Liver (tissue), 8 donors: ENCODE measurements at regions not wholly inside any gene's neighbourhood (a gene's known extent, or its start where the extent isn't known, plus 50 kb on each side); places are given as distances from the start of the nearest gene placed in this dataset.

Experiments used
- DNase-seq: peaks from one replicate; pipeline ENCODE4 v3.0.0-alpha.2; 2017; ENCODE audit warnings: low spot score
- H3K27ac ChIP-seq, 2 donors: one replicate each; pipeline ENCODE4 v1.7.0; 2013; ENCODE audit warnings: inconsistent platforms in 2 of 2, low read length in 2 of 2, control low read depth in 1 of 2, low read depth in 1 of 2, mild to moderate bottlenecking in 1 of 2
- H3K27me3 ChIP-seq, 4 donors: one replicate each; pipeline versions ENCODE4 v1.6.1 to v1.7.0; 2013; ENCODE audit warnings: low read length in 3 of 4, inconsistent platforms in 1 of 4, mild to moderate bottlenecking in 1 of 4, moderate library complexity in 1 of 4; ENCODE audit not compliant: control insufficient read depth in 4 of 4, insufficient read depth in 4 of 4
- H3K36me3 ChIP-seq, 4 donors: one replicate each; pipeline versions ENCODE4 v1.6.1 to v1.7.0; 2013; ENCODE audit warnings: low read length in 3 of 4, mild to moderate bottlenecking in 3 of 4, low read depth in 1 of 4, moderate library complexity in 1 of 4; ENCODE audit not compliant: control insufficient read depth in 4 of 4, insufficient read depth in 3 of 4
- H3K4me1 ChIP-seq, 4 donors: one replicate each; pipeline versions ENCODE4 v1.6.1 to v1.7.0; 2013; ENCODE audit warnings: low read length in 3 of 4, mild to moderate bottlenecking in 3 of 4, moderate library complexity in 1 of 4; ENCODE audit not compliant: control insufficient read depth in 4 of 4, insufficient read depth in 4 of 4
- H3K4me3 ChIP-seq, 3 donors: one replicate each; pipeline versions ENCODE4 v1.6.1 to v1.7.0; 2013; ENCODE audit warnings: low read length in 3 of 3, control low read depth in 1 of 3, low read depth in 1 of 3, mild to moderate bottlenecking in 1 of 3
- H3K9ac ChIP-seq, 2 donors: one replicate each; pipeline ENCODE4 v1.7.0; 2013; ENCODE audit warnings: low read length in 2 of 2, mild to moderate bottlenecking in 2 of 2, moderate library complexity in 2 of 2, control low read depth in 1 of 2, low read depth in 1 of 2
- H3K9me3 ChIP-seq, 4 donors: one replicate each; pipeline versions ENCODE4 v1.6.1 to v1.7.0; 2013; ENCODE audit warnings: low read length in 3 of 4; ENCODE audit not compliant: control insufficient read depth in 4 of 4
- EGR1 ChIP-seq, 2 donors: IDR thresholded peaks; 2 replicates each; pipeline ENCODE4 v1.6.1; 2016 to 2018; ENCODE audit warnings: antibody characterized with exemption in 2 of 2, low read depth in 2 of 2
- FOXA1 ChIP-seq: IDR thresholded peaks from 2 replicates; pipeline ENCODE4 v1.6.1; 2016; ENCODE audit warnings: antibody characterized with exemption
- FOXA2 ChIP-seq: IDR thresholded peaks from 2 replicates; pipeline ENCODE4 v1.6.1; 2016; ENCODE audit warnings: antibody characterized with exemption
- GABPA ChIP-seq, 2 donors: IDR thresholded peaks in 1 of 2; conservative IDR thresholded peaks in 1 of 2; 2 replicates each; pipeline ENCODE4 v1.6.1; 2016; ENCODE audit warnings: antibody characterized with exemption in 2 of 2, mild to moderate bottlenecking in 1 of 2, moderate library complexity in 1 of 2
- HNF4A ChIP-seq, 2 donors: conservative IDR thresholded peaks; 2 replicates each; pipeline ENCODE4 v1.6.1; 2016; ENCODE audit warnings: antibody characterized with exemption in 2 of 2, mild to moderate bottlenecking in 2 of 2
- HNF4G ChIP-seq: IDR thresholded peaks from 2 replicates; pipeline ENCODE4 v1.6.1; 2016; ENCODE audit warnings: antibody characterized with exemption
- JUND ChIP-seq, 2 donors: IDR thresholded peaks; 2 replicates each; pipeline ENCODE4 v1.6.1; 2016; ENCODE audit warnings: antibody characterized with exemption in 2 of 2
- NR2F2 ChIP-seq: IDR thresholded peaks from 2 replicates; pipeline ENCODE4 v1.6.1; 2016; ENCODE audit warnings: antibody characterized with exemption
- RAD21 ChIP-seq, 2 donors: IDR thresholded peaks; 2 replicates each; pipeline ENCODE4 v1.6.1; 2016; ENCODE audit warnings: antibody characterized with exemption in 2 of 2, mild to moderate bottlenecking in 2 of 2
- RXRA ChIP-seq, 2 donors: IDR thresholded peaks; 2 replicates each; pipeline ENCODE4 v1.6.1; 2017 to 2018; ENCODE audit warnings: antibody characterized with exemption in 2 of 2, mild to moderate bottlenecking in 1 of 2
- SP1 ChIP-seq: IDR thresholded peaks from 2 replicates; pipeline ENCODE4 v1.6.1; 2018; ENCODE audit warnings: antibody characterized with exemption, mild to moderate bottlenecking
- TAF1 ChIP-seq: conservative IDR thresholded peaks from 2 replicates; pipeline ENCODE4 v1.6.1; 2016; ENCODE audit warnings: antibody characterized with exemption, mild to moderate bottlenecking
- YY1 ChIP-seq: IDR thresholded peaks from 2 replicates; pipeline ENCODE4 v1.6.1; 2016; ENCODE audit warnings: antibody characterized with exemption, mild to moderate bottlenecking
- WGBS: extraction: QIAGEN DNeasy Blood & Tissue Kit; methylation state at CpG from one replicate; pipeline ENCODE4 v1.1.7; 2013; 5-methylcytosine and 5-hydroxymethylcytosine counted together
- TF ChIP-seq, protein P1 (sequence below): IDR thresholded peaks from 2 replicates; pipeline ENCODE4 v1.6.1; 2016; ENCODE audit warnings: antibody characterized with exemption
- TF ChIP-seq, protein P2 (sequence below): fragments of 150-350 bp; IDR thresholded peaks from 2 replicates; pipeline ENCODE4 v1.5.1; 2017; ENCODE audit warnings: improper control_type of control experiment, low read depth, low read length; ENCODE audit not compliant: missing input control
- donor health status: healthy.
- donor health status: healthy.
- donor health status: healthy.
- donor health status: healthy.
- donor health status: healthy.

DNA sequence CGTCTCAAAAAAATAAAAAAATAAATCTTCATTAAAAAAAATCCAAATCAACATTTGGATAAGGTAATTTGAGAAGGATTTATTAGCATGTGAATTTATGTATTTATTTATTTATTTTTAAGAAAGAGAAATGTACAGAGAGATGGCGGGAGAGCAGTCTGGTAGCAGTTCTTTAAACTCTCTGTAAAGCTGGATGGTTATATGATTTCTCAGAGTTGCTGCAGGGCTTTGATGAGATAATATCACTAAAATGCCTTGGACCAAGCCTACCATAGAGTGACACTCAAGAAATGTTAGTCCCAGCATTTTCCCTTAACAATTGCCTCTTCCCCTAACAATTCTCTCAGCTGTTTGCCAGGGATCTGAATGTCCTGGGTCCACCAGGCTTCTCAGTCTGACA lies 103.4 kb upstream of the LNX1 start:
- Histone ChIP-seq H3K4me3 (no peak overlapping the region), H3K36me3 (no peaks in the 10 kb centered on the region), H3K9me3 (no peaks in the 10 kb centered on the region), H3K27ac (no peak overlapping the region), H3K27me3 (no peaks in the 10 kb centered on the region), H3K9ac (no peak overlapping the region), H3K4me1 (peaks cover 1 to 10% (median 7%) of the 10 kb centered on the region in 4 donors)
- WGBS = 98% methylated on average over 2 of the region's 2 CpGs
- TF ChIP-seq FOXA2 (no peak), HNF4G (no peak)
- no peak for DNase-seq

DNA sequence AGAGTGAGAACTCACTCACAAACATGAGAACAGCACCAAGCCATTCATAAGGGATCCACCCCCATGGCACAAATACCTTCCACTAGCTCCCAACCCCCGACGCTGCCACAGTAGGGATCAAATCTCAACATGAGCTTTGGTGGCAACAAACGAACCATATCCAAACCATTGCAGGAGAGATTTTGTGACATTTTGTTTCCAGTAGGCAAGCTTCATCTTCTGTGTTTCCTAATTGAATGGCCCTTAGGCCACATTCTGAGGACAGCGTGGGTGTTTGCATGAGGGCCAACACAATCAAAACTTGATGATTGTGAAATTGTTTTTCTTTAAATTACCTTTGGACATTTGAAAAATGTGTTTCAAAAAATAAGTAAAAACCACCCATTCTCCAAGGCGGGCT lies 102.6 kb upstream of the LNX1 start:
- no peak overlapping the region for H3K4me3 ChIP-seq
- no peaks in the 10 kb centered on the region for H3K36me3 ChIP-seq
- peak overlapping the region; percentile 13 to 21 for H3K27ac ChIP-seq
- H3K27me3 ChIP-seq = no peaks in the 10 kb centered on the region
- 65% methylated on average over 5 of the region's 5 CpGs for WGBS
- no peak for DNase-seq
- no peaks in the 10 kb centered on the region for H3K9me3 ChIP-seq
- TF ChIP-seq, protein P1, sequence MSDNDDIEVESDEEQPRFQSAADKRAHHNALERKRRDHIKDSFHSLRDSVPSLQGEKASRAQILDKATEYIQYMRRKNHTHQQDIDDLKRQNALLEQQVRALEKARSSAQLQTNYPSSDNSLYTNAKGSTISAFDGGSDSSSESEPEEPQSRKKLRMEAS = peak; percentile 69
- TF ChIP-seq HNF4A (conservative IDR thresholded peaks at IDR 0.05) (peak; percentile 20 to 66), EGR1 (IDR thresholded peaks at IDR 0.05; ENCODE audit: low read depth in 2 of 2) (peak; percentile 78 to 95), TAF1 (no peak), RXRA (IDR thresholded peaks at IDR 0.05) (peak in 1 of 2 donors; percentile 67), HNF4G (no peak), FOXA1 (no peak), YY1 (peak; percentile 68), JUND (IDR thresholded peaks at IDR 0.05) (no peak)
- TF ChIP-seq, protein P2, sequence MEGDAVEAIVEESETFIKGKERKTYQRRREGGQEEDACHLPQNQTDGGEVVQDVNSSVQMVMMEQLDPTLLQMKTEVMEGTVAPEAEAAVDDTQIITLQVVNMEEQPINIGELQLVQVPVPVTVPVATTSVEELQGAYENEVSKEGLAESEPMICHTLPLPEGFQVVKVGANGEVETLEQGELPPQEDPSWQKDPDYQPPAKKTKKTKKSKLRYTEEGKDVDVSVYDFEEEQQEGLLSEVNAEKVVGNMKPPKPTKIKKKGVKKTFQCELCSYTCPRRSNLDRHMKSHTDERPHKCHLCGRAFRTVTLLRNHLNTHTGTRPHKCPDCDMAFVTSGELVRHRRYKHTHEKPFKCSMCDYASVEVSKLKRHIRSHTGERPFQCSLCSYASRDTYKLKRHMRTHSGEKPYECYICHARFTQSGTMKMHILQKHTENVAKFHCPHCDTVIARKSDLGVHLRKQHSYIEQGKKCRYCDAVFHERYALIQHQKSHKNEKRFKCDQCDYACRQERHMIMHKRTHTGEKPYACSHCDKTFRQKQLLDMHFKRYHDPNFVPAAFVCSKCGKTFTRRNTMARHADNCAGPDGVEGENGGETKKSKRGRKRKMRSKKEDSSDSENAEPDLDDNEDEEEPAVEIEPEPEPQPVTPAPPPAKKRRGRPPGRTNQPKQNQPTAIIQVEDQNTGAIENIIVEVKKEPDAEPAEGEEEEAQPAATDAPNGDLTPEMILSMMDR = no peak
- peaks cover 1 to 10% (median 7%) of the 10 kb centered on the region in 4 donors for H3K4me1 ChIP-seq
- H3K9ac ChIP-seq = no peak overlapping the region

DNA sequence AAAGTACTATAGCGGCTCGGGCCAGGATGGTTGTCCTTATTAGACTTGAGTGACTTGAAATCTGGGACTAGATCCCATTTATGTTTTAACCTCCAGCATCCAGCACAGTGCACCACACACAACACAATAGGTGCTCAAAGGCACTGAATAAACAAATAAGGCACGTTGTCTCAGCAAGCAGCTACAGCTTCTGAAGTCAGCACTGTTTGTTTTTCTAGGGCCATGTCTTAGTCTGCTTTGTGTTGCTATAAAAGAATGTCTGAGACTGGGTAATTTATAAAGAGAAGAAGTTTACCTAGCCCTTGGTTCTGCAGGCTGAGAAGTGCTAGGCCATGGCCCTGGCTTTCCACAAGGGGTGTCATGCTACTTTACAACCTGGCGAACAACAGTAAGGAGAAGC lies 102.1 kb upstream of the LNX1 start:
- WGBS = 82% methylated on average over 4 of the region's 4 CpGs
- H3K9me3 ChIP-seq = no peaks in the 10 kb centered on the region
- H3K27me3 ChIP-seq = no peaks in the 10 kb centered on the region
- no peak overlapping the region for H3K4me3 ChIP-seq
- H3K36me3 ChIP-seq = no peaks in the 10 kb centered on the region
- peaks cover 1 to 10% (median 7%) of the 10 kb centered on the region in 4 donors for H3K4me1 ChIP-seq
- TF ChIP-seq SP1 = no peak
- TF ChIP-seq TAF1 = no peak
- no peak for TF ChIP-seq HNF4A (conservative IDR thresholded peaks at IDR 0.05)
- no peak for TF ChIP-seq NR2F2
- no peak for TF ChIP-seq GABPA (IDR thresholded peaks at IDR 0.05 in 1 of 2, conservative IDR thresholded peaks at IDR 0.05 in 1 of 2)
- no peak for TF ChIP-seq RAD21 (IDR thresholded peaks at IDR 0.05)
- TF ChIP-seq RXRA (IDR thresholded peaks at IDR 0.05) = no peak
- no peak overlapping the region for H3K9ac ChIP-seq
- no peak for DNase-seq
- peak overlapping the region in 1 of 2 donors; percentile 21 for H3K27ac ChIP-seq
